Dermis blood vessel endothelial cell (primary cell): ENCODE measurements at regions not wholly inside any gene's neighbourhood (a gene's known extent, or its start where the extent isn't known, plus 50 kb on each side); places are given as distances from the start of the nearest gene placed in this dataset.
A peak's percentile ranks its signal among the peaks of the same experiment; 100 is the strongest.
"Not testable (repeated sequence)": the region's sequence is repeated elsewhere in the genome, so short reads cannot be mapped to it uniquely, and the experiment has no call there.

Experiments
- DNase-seq: peaks from one replicate; pipeline ENCODE4 v3.0.0; 2010

DNA sequence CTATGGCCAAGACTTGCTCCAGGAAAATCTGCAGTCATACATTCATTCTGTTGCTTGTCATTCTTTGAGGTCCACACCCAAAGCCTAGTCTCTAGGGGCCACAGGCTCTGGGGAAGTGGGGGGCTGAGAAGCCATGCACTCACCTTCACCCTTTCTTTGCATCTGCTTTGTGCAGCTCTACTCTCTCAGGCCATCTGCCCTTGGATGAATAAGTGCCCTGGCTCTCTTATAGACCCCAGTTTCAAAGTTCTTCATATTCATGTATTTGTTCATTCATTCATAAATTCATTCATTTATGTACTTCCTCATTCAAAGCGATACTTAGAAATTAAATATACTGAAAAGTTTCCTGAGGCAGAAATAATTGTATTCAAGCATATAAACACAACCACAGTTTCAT is 130.3 kb upstream of the FAM98A start:
- DNase-seq: no peak

DNA sequence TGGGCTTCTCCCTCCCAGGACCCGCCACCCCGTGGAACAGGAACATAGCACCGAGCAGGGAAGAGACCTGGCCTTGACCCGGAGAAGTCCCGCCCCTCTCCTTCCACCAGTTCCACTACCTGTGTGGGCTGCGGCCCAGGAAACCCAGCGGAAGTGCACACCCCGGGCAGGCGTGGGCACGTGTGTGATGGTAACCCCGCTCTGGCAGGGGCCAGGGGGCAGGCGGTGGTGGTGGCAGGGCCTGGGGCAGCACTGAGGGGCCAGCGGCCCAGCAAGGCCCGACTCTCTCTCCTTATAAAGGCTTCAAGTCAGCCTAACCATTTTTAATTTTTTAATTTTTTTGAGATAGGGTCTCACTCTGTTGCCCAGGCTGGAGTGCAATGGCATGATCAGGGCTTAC is 129.0 kb upstream of the FAM98A start:
- DNase-seq: no peak

DNA sequence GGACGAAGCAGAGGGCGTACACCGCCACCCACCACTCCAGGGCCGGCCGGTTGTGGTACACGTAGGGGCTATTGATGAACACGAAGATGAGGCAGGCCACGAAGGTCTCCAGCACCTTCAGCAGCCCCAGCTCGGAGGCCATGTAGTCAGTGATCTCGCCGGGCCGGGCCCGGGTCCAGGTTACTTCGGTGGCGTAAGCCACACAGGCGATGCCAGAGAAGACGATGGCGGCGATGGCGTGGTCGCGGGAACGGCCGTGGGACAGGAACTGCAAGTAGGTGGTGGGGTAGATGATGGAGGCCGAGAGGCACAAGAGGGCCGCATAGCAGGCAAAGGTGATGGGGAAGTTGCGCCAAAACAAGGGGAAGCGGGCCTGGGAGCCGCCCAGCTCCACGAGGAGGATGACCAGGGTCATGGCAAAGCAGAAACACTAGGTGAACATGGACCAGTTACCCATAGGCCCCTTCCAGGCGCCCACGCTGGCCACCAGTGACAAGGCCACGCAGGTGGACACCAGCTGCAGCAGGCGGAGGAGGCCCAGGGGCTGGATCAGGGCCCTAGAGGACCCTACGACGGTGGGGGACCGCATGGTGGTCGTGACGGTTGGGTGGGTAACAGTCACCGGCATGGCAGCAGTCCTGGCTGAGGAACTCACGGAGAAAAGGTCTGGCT is 128.4 kb upstream of the FAM98A start:
- DNase-seq: no peak

DNA sequence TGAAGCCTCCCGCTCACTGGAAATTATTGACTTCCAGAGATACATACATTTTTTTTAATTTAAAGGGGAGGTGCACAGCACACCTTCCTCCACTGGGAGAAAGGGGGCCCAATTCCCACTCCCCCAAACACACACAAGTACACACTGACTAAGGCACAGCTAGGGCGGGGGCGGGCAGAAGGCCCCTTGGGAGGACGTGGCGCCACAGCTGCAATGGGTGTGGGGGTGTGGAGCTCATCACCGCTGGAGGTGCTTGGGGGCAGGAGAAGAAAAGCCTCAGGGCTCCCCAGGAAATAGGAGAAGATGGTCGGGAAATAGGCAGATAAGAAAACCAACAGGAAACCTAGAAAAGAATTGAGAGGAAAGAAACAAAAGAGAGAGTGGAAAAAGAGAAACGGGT is 127.3 kb upstream of the FAM98A start:
- DNase-seq: no peak

DNA sequence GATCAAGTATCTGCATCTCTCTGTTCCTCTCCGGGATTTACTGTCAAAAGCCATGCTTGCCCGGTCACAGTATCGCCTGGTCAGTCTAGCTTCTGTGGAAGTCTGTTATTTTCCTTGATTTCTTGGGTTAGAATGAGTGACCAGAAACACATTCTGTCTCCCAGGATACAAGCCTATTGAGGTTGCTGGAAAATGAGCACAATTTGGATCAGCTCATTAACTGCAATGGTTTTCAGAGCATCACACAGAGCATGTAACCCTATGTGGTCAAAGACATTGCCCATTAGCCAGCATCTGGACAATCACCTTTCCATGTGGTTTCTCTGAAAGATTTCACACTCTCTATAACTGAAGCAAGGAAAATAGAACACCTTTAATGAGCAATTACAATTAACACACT is 124.2 kb upstream of the FAM98A start:
- DNase-seq: no peak

DNA sequence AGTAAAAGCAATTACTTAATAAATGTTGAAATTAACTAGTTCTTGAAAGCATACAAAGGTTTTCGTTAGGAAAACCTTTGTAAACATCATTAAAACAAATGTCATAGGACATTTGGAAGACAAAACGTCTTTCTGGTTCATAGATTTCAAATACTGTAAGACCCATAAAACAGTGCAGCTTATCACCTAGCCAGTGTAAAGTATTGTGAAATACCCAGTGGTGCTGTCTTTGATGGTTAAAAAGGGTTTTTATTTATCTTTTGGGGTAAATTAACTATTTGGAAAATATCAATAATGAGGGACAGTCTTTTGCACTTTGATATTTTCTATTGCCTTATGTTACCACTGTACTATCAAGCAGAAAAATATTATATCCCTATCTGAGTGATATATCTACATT is 120.0 kb upstream of the FAM98A start:
- no peak for DNase-seq

DNA sequence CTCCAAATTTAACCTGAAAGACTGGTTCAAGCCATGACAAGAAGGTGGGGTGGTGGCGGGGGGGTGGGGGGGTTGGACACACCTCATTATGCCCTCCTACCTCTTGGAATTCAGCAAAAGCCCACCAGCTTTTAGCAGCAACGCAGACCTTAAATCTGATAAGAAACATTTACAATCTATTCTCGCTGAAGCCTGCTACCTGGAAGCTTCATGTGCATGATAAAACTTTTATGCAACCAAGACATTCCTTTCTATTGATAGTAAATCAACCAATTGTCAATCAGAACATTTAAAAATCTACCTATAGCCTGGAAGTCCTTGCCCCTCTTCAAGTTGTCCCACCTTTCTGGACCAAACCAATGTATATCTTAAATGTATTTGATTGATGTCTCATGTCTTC is 113.6 kb upstream of the FAM98A start:
- DNase-seq: no peak

DNA sequence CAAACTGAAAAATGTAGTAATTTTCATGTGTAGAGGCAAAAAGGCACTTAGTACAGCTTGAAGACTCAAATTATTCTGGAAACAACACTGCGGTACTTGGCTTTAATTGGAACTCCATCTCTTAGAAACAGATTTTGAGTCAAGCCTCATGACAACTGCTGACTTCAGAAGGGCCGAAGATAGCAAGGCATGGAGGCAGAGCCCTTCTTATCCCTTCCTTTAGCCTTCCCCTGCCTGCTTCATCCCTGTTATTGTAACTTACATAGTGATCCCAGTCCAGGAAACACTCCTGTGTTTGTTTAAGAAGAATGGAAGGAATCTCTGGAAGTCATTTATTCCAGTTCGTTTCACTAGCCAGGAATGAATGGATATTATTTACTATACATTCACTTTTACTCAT is 110.9 kb upstream of the FAM98A start:
- peak; percentile 58 for DNase-seq

DNA sequence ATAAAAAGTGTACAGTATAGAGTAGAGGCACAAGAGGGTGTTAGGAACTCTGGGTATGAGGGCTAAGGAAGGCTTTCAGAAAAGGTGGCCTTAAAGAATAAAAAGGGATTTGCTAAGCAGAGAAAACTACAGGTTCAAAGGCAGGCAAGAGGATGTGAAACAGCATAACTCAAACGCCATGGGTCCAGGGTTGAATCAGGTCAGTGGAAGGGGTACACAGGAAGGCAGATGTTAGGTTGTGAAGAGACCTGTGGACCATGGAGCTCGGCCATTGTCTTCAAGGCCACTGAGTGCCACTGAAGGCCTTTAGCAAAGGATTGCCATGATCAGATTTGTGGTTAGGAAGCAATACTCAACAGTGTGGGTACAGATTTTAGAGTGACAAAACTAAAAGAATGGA is 108.2 kb upstream of the FAM98A start:
- no peak for DNase-seq

DNA sequence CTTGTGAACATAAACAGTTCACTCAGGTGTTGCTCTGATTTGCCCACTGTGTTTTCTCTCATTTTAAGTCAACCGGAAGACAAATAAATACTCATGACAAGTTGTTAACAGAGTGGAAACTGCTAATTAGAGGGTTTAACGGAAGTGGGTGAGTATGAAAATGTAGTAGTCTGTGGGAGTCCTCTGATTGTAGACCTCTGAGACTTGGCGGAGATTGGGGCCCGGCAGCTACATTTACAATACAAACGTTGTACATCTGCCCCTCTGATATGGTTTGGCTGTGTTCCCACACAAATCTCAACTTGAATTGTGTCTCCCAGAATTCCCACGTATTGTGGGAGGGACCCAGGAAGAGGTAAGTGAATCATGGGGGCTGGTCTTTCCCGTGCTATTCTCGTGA is 107.3 kb upstream of the FAM98A start:
- peak; percentile 11 for DNase-seq

DNA sequence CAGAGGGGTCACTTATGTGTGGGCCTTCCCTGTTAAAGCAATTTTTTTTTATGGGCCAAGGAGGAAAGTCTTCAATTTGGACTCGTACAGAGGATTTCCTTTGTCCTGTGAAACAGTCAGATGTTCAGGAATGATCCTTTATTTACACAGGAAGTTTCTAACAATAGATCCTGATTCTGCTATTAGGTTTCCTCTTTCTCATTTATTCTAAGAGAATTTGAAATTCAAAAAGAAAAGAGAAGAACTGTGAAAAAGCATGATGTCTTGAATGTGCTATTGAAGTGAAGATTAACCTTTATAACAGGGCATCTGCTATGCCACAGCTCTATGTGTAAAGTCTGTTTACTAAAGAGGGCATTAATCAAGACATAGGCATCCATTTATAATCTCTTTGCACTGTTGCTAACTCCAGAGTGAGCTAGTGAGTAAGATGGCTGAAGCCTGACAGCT is 105.3 kb upstream of the FAM98A start:
- peak; percentile 68 for DNase-seq

DNA sequence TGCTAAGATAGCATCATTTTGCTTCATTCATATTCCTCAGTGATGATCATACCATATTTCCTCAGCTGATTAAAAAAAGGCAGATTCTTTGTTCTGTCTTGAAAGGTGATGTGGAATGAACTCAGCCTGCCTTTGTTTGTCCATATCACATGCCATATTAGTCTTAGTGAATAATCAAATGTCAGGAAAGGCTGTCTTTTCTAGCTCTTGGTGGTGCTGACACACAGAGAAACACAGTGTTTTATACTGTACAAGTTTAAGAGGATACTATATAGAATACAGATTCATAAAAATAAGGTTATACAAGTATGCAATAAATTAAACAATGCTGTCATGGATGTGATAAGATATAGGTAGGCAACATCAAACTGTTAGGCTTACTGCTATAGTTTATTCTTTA is 97.1 kb upstream of the FAM98A start:
- no peak for DNase-seq

DNA sequence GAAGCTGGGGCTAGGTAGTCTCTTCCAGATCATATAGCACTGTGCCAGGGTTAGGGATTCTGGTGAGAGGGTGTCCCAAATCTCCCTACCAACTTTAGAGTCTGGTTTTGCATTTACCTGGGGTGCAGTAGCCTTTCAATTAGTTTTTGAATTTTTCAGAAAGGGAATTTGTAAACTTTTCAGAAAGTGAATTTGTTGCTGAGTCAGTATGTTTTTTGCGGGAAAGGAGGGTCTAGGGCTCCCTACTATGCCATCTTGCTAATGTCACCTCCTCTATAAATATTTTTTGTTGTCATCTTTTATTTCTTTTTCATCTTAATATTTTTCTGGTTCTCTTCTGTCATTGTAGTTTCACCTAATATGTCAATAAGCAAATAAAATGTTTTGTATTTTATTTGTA is 95.8 kb upstream of the FAM98A start:
- no peak for DNase-seq

DNA sequence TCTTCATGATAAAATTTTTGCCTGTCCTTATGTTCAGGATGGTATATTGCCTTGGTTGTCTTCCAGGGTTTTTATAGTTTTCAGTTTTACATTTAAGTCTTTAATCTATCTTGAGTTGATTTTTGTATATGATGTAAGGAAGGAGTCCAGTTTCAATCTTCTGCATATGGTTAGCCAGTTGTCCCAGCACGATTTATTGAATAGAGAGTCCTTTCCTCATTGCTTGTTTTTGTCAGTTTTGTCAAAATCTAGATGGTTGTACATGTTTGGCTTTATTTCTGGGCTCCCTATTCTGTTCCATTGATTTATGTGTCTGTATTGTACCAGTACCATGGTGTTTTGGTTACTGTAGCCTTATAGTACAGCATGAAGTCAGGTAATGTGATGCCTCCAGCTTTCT is 91.6 kb upstream of the FAM98A start:
- DNase-seq: not testable (repeated sequence)

DNA sequence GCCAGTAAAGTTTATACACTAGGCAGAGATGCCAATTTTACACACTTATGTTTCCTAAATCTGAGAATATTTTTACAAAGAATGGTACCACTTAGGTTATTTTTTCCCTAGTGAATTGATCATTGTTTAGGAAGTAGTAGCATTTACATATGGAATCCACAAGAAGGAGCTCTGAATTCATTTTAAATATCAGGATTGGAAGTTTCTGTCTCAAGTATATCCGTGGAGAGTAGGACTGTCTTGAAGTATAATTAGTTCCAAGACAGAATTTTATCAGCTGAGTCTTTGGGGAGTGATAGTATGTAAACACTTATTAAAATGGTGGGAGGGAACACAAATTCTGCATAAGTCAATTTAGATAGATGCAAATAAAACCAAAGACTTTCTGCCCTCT is 82.3 kb upstream of the FAM98A start:
- DNase-seq: peak; percentile 64

DNA sequence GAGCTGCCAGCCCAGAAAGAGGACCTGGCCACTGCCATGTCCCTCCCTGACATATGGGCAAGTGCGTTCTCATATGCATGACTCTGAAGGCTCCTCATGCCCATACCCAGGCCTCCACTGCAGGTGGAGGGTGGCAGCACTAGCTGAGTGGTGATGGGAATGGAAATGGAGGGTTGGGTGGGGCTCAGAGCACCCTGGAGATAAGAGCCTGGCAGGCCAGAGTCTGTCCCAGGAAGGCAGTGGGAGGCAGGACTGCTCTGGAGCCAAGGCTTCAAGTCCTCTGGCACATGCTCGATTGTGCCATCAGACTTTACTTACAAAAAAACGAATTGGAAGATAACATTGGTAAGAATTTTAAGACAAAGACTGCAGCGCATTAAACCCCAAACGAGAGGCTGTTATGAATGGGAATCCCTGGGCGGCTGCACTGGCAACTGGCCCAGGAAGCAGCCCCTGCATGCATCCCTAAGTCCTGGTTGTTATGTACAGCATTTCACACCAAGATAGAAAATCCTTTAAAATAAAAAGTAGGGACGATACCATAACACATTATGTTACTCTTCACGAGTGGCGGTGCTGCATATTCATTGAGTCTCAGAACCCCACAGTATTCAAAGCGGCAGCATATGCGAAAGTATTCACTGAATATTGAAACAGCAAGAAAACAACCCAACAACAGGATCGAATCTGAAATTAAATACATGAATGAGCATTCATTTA is 81.7 kb upstream of the FAM98A start:
- DNase-seq: no peak

DNA sequence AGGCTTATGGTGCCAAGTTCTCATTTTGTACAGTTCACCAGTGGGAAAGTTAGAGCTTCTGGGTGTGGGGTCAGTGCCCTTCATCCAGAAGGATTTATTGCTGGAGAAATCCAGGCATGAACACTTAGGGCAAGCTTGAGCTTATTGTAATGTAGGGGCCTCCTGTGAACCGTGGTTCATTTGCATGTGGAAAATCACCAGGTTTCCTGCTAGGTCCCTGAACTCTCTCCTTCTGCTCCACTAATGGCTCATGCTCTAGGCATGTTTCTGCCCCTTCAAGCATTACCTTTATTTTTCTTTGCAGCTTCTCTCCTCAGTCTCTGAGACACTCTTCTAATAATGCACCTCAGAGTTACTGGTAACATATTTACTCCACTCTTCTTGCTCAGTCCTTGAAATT is 79.3 kb upstream of the FAM98A start:
- no peak for DNase-seq

DNA sequence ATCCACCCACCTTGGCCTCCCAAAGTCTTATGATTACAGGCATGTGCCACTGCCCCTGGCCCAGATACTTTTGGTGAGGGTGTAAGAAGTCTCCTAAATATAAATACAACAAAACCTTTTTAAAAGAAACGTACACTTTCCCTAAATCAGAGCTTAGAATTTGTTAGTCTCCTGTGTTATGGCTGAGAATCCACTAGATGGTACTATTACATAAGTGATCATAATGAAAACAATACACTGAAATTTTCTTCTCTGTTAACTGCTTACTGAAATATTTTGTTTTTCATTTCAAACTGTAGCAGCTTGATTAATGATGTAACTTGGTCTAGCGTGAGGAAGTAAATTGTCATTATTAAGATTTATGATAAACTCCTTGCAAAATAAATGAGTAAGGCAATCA is 74.8 kb upstream of the FAM98A start:
- peak; percentile 55 for DNase-seq

DNA sequence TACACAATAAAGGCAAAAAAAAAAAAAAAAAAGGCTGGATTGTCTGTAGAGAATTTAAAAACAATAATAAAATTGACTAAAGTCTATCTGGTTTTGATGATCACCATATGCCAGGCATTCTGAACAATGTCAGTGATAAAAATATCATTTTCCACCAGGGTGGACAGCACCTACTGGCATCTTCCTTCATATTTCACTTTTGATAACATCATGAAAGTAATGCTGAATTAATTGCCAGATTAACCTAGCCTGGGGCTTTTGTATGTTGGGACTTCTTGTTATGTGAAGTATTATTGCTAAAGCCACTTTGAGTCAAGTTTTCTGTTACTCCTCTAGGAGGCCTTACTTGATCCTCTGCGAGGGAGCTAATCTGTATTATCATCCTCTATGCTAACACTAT is 73.8 kb upstream of the FAM98A start:
- DNase-seq: no peak

DNA sequence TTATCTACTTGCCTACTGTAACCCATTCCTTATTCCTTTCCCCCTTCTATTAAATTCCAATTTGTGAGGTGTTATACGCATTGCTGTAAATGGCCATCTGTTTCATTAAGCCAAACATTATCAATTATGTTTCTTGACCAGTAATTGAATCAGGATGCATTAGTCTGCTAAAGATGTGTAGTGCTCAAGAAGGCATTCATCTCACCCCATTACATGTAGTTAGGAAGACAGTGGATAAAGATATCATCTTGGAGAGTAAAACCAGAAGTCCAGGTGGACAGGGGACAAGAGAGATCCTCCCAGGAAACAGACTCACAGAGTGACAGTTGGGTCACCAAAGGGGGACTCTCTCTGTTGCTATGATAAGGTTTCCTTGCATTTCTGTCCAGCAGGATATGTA is 73.3 kb upstream of the FAM98A start:
- no peak for DNase-seq

DNA sequence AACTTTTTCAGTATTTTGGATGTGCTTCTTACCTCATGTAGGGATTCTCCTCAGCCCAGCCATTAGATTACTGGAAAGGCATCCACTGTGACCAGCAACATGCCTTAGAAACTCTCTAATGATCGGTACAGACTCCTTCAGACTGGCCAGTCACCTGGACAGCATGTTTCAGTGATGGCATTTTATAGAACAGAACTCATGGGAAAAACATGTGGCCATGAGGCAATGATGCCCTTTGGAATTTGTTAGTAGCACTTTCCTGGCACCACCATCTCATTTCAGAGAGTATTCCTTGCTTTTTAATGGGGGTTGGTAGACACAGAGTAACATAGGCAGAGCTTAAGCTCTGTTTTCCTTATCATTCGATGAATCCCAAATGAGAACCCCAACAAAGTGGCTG is 72.1 kb upstream of the FAM98A start:
- no peak for DNase-seq

DNA sequence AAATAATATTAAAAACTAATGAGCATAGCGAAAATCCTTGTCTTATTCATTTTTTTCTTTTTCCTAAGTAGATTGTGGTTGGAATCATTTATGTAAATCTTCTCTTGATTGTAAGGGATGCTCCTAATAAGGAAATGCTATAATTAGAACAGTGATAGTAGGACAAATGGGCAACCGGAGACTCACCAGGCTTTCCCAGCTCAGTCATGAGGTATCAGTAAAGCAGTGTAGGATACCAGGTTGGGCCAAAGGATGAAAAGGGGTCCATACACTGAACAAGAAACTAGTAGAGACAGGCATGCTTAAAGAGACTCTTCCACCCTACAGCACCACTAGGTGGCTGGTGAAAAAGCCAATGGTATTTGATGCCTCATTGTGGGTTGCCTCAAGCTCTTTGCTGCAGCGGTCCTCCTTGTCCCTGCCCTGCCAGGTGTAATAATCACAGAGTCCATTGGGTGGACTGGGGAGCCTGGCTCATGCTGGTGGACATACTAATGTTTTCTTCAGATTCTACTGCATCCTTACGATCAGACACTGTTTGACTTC is 71.4 kb upstream of the FAM98A start:
- DNase-seq: no peak

DNA sequence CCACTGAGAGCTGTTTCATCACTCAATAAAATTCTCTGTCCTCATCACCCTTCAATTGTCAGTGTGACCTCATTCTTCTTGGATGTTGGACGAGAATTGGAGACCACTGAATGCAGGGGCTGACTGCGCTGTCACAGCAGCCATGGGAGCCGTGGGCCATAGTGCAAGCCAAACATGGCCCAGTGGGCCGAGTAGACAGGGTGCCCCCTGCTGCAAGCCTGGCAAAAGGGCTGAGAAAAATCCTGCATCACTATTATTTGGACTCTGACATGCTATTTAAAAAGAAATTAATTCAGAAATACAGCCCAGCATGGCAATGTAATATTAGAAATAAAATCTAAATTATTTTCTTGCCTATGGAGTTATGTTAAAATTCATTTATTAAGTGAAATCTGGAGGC is 67.8 kb upstream of the FAM98A start:
- no peak for DNase-seq

DNA sequence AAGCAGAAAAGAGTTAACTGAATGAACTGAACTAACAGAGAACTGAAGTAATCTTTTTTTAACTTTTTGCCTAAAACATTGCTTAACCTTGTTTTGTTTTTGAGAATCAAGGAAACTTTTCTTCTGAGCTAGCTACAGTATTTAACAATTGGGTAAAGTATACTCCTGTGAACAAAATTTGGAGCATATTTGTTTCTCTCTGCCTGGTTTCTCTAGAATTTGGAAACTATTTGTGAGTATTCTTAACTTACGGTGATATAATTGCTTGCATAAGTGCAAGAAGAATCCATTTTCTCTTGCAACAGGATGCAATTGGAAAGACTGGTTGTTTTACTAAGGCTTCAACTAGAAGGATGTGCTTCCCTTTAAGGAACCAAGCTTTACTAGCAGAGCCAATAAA is 65.9 kb upstream of the FAM98A start:
- DNase-seq: no peak
